ENCODE measurements at regions not wholly inside any gene's neighbourhood (a gene's known extent, or its start where the extent isn't known, plus 50 kb on each side); places are given as distances from the start of the nearest gene placed in this dataset.

DNA sequence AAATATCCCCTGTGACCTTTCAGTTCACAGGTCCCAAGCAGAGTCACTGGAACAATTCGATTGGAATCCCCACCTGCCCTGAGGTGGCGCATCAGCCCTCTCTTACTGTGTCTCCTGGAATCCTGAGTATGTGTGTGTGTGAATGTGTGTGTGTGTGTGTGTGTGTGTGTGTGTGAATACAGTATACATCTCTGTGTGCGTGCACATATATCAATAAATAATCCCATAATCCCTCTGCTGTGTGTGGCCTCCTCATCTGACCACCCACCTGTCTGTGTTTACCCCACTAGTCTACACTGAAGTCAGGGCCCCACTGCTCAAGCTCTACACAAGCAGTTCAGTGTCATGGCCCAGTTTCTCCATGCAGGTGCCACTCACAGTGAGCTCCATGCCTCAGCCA lies 187.4 kb downstream of the ERCC6L2 start:
- dilution Hi-C loops (cut with MboI; ENCODE audit: extremely low pct_ligation_motif_present, low sequenced_read_pairs): no loop called here
- FAIRE-seq (no peak), DNase-seq (ENCODE audit: low read depth, low spot score) (no peak)
- peaks cover 4% of the 10 kb centered on the region for H3K4me1 ChIP-seq (ENCODE audit: control insufficient read depth, extremely low read depth, insufficient read depth, low read length)
- no peaks in the 10 kb centered on the region for H3K79me2 ChIP-seq (ENCODE audit: control insufficient read depth, insufficient read depth, low read length)
- no peaks in the 10 kb centered on the region for H3K27me3 ChIP-seq (ENCODE audit: control insufficient read depth, extremely low read depth, insufficient read depth, low read length)
- TF ChIP-seq, protein P1, sequence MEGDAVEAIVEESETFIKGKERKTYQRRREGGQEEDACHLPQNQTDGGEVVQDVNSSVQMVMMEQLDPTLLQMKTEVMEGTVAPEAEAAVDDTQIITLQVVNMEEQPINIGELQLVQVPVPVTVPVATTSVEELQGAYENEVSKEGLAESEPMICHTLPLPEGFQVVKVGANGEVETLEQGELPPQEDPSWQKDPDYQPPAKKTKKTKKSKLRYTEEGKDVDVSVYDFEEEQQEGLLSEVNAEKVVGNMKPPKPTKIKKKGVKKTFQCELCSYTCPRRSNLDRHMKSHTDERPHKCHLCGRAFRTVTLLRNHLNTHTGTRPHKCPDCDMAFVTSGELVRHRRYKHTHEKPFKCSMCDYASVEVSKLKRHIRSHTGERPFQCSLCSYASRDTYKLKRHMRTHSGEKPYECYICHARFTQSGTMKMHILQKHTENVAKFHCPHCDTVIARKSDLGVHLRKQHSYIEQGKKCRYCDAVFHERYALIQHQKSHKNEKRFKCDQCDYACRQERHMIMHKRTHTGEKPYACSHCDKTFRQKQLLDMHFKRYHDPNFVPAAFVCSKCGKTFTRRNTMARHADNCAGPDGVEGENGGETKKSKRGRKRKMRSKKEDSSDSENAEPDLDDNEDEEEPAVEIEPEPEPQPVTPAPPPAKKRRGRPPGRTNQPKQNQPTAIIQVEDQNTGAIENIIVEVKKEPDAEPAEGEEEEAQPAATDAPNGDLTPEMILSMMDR (optimal IDR thresholded peaks at IDR 0.05 in 1 of 3, IDR thresholded peaks at IDR 0.05 in 1 of 3, conservative IDR thresholded peaks at IDR 0.05 in 1 of 3; ENCODE audit: extremely low read depth in 1 of 3, insufficient read depth in 2 of 3, low read length in 3 of 3): no peak
- TF ChIP-seq EZH2 (IDR thresholded peaks at IDR 0.05; ENCODE audit: low read length): no peak
- no peak overlapping the region for H3K4me2 ChIP-seq (ENCODE audit: control insufficient read depth, extremely low read depth, insufficient read depth, low read depth, low read length)
- no peak overlapping the region for H3K27ac ChIP-seq (ENCODE audit: control insufficient read depth, insufficient read depth, low read length)
- H3K4me3 ChIP-seq (ENCODE audit: control insufficient read depth in 2 of 3, extremely low read depth in 1 of 3, insufficient read depth in 2 of 3, low read depth in 1 of 3, low read length in 3 of 3): no peak overlapping the region
- H4K20me1 ChIP-seq (ENCODE audit: control insufficient read depth, extremely low read depth, insufficient read depth, low read length): no peaks in the 10 kb centered on the region
- H3K9me1 ChIP-seq (ENCODE audit: control insufficient read depth, extremely low read depth, insufficient read depth, low read length): no peaks in the 10 kb centered on the region
- no peaks in the 10 kb centered on the region for H3K9me3 ChIP-seq (ENCODE audit: control insufficient read depth, low read depth, low read length)
- no peak overlapping the region for H2AFZ ChIP-seq (ENCODE audit: control insufficient read depth, low read length)
- no peak overlapping the region for H3K9ac ChIP-seq (ENCODE audit: control insufficient read depth, extremely low read depth, insufficient read depth, low read length)
- no peaks in the 10 kb centered on the region for H3K36me3 ChIP-seq (ENCODE audit: control insufficient read depth in 2 of 2, extremely low read depth in 1 of 2, insufficient read depth in 2 of 2, low read length in 2 of 2)

DNA sequence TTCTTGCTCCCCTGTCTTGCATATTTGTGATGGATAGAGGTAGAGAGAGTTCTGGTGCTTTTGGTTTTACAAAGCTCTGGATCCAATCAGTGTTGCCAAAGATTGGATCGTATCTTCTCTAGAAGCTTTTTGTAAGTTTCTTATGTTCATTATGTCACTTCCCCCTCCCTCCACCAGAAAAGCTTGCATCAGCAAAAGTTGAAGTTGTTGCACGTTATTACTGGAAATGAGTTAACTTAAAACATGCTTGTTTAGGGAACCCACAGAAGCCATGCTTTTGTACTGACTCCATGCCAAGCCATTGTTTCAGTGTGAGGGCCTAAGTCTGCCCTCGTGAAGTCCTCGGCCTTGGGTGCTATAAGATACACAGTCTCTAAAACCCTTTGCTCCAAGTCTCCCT lies 186.5 kb downstream of the ERCC6L2 start:
- no peak overlapping the region for H3K9ac ChIP-seq (ENCODE audit: control insufficient read depth, extremely low read depth, insufficient read depth, low read length)
- FAIRE-seq (no peak), DNase-seq (ENCODE audit: low read depth, low spot score) (no peak)
- H2AFZ ChIP-seq (ENCODE audit: control insufficient read depth, low read length): no peak overlapping the region
- no peaks in the 10 kb centered on the region for H3K79me2 ChIP-seq (ENCODE audit: control insufficient read depth, insufficient read depth, low read length)
- no peak overlapping the region for H3K4me2 ChIP-seq (ENCODE audit: control insufficient read depth, extremely low read depth, insufficient read depth, low read depth, low read length)
- no peaks in the 10 kb centered on the region for H3K9me3 ChIP-seq (ENCODE audit: control insufficient read depth, low read depth, low read length)
- peaks cover 4% of the 10 kb centered on the region for H3K4me1 ChIP-seq (ENCODE audit: control insufficient read depth, extremely low read depth, insufficient read depth, low read length)
- TF ChIP-seq, protein P1 (optimal IDR thresholded peaks at IDR 0.05 in 1 of 3, IDR thresholded peaks at IDR 0.05 in 1 of 3, conservative IDR thresholded peaks at IDR 0.05 in 1 of 3; ENCODE audit: extremely low read depth in 1 of 3, insufficient read depth in 2 of 3, low read length in 3 of 3): no peak
- TF ChIP-seq EZH2 (IDR thresholded peaks at IDR 0.05; ENCODE audit: low read length): no peak
- H3K4me3 ChIP-seq (ENCODE audit: control insufficient read depth in 2 of 3, extremely low read depth in 1 of 3, insufficient read depth in 2 of 3, low read depth in 1 of 3, low read length in 3 of 3): no peak overlapping the region
- no peaks in the 10 kb centered on the region for H3K36me3 ChIP-seq (ENCODE audit: control insufficient read depth in 2 of 2, extremely low read depth in 1 of 2, insufficient read depth in 2 of 2, low read length in 2 of 2)
- H3K27ac ChIP-seq (ENCODE audit: control insufficient read depth, insufficient read depth, low read length): no peak overlapping the region
- H4K20me1 ChIP-seq (ENCODE audit: control insufficient read depth, extremely low read depth, insufficient read depth, low read length): no peaks in the 10 kb centered on the region
- no peaks in the 10 kb centered on the region for H3K9me1 ChIP-seq (ENCODE audit: control insufficient read depth, extremely low read depth, insufficient read depth, low read length)
- dilution Hi-C loops (cut with MboI; ENCODE audit: extremely low pct_ligation_motif_present, low sequenced_read_pairs): no loop called here
- H3K27me3 ChIP-seq (ENCODE audit: control insufficient read depth, extremely low read depth, insufficient read depth, low read length): no peaks in the 10 kb centered on the region

Measured in keratinocyte (primary cell).